H1 (cell line): ENCODE measurements at regions not wholly inside any gene's neighbourhood (a gene's known extent, or its start where the extent isn't known, plus 50 kb on each side); places are given as distances from the start of the nearest gene placed in this dataset.

Source experiments
- CTCF ChIA-PET: fragments of 300-600 bp; sonication (Branson Sonifier 250); formaldehyde crosslinking; loops from one replicate; lab custom pipeline; 2021; ENCODE audit not compliant: partially characterized antibody; lab: Charles Lee
- POLR2A ChIA-PET: fragments of 300-600 bp; sonication (Branson Sonifier 250); formaldehyde crosslinking; loops from one replicate; lab custom pipeline; 2021; ENCODE audit warnings: inconsistent platforms; ENCODE audit not compliant: partially characterized antibody; lab: Charles Lee
- DNase-seq, 2 experiments: peaks; one replicate each; pipeline versions ENCODE4 v3.0.0 to v3.0.0-alpha.2; 2010 to 2022; ENCODE audit warnings: low spot score in 2 of 2, low read depth in 1 of 2, mixed read lengths in 1 of 2
- FAIRE-seq: peaks from 2 replicates; lab custom pipeline; 2011; peaks lifted over from hg19 to GRCh38; lab: Jason Lieb, UNC
- H2AFZ ChIP-seq: 2 replicates; pipeline ENCODE4 v1.8.1; 2012; ENCODE audit warnings: low read length, inconsistent platforms
- H2AK5ac ChIP-seq: 2 replicates; pipeline ENCODE4 v1.6.1; 2013; ENCODE audit warnings: low read depth, low read length
- H2BK120ac ChIP-seq: replicated peaks from 2 replicates; pipeline ENCODE3; 2013; ENCODE audit warnings: low read depth, low read length, inconsistent platforms
- H2BK12ac ChIP-seq: 2 replicates; pipeline ENCODE4 v1.6.1; 2013; ENCODE audit warnings: low read depth, low read length
- H2BK15ac ChIP-seq: 2 replicates; pipeline ENCODE4 v1.6.1; 2013; ENCODE audit warnings: low read length
- H2BK20ac ChIP-seq: 2 replicates; pipeline ENCODE4 v1.6.1; 2013; ENCODE audit warnings: low read length
- H2BK5ac ChIP-seq: 2 replicates; pipeline ENCODE4 v1.6.1; 2013; ENCODE audit warnings: low read depth, low read length
- H3K14ac ChIP-seq: 2 replicates; pipeline ENCODE4 v1.6.1; 2013; ENCODE audit warnings: inconsistent platforms; ENCODE audit not compliant: insufficient read length
- H3K18ac ChIP-seq: 2 replicates; pipeline ENCODE4 v1.6.1; 2013; ENCODE audit warnings: low read length; ENCODE audit errors: extremely low read depth
- H3K23ac ChIP-seq: 2 replicates; pipeline ENCODE4 v1.6.1; 2013; ENCODE audit warnings: inconsistent platforms; ENCODE audit not compliant: insufficient read length
- H3K23me2 ChIP-seq: 2 replicates; pipeline ENCODE4 v1.6.1; 2013; ENCODE audit warnings: low read depth, low read length
- H3K27ac ChIP-seq: 2 replicates; pipeline ENCODE4 v1.6.1; 2011; ENCODE audit warnings: low read depth, low read length, inconsistent platforms
- H3K27me3 ChIP-seq, 4 experiments: replicated peaks in 1 of 4; 1 replicate in 1 of 4; 2 replicates in 3 of 4; pipeline versions ENCODE4 v1.6.1 to v1.8.1; 2011 to 2013; ENCODE audit warnings: low read length in 3 of 4, mild to moderate bottlenecking in 3 of 4, inconsistent platforms in 2 of 4, mixed read lengths in 2 of 4, moderate library complexity in 1 of 4; ENCODE audit not compliant: control insufficient read depth in 3 of 4, insufficient read depth in 3 of 4; ENCODE audit errors: extremely low read depth in 1 of 4
- H3K36me3 ChIP-seq, 4 experiments: 2 replicates each; pipeline versions ENCODE4 v1.6.1 to v1.8.1; 2011 to 2013; ENCODE audit warnings: mild to moderate bottlenecking in 4 of 4, low read length in 3 of 4, moderate library complexity in 2 of 4, control low read depth in 1 of 4, inconsistent platforms in 1 of 4; ENCODE audit not compliant: insufficient read depth in 4 of 4, control insufficient read depth in 2 of 4
- H3K4ac ChIP-seq: replicated peaks from 2 replicates; pipeline ENCODE3; 2013; ENCODE audit warnings: low read length, low read depth, mixed read lengths, inconsistent platforms; ENCODE audit not compliant: insufficient read length
- H3K4me1 ChIP-seq, 4 experiments: replicated peaks in 1 of 4; 1 replicate in 1 of 4; 2 replicates in 3 of 4; pipeline versions ENCODE4 v1.6.1 to v1.8.1; 2011 to 2013; ENCODE audit warnings: low read length in 3 of 4, inconsistent platforms in 2 of 4, mixed read lengths in 1 of 4; ENCODE audit not compliant: insufficient read depth in 4 of 4, control insufficient read depth in 3 of 4
- H3K4me2 ChIP-seq, 2 experiments: 2 replicates each; pipeline versions ENCODE4 v1.6.1 to v1.8.1; 2011 to 2013; ENCODE audit warnings: low read depth in 2 of 2, low read length in 2 of 2, control low read depth in 1 of 2, inconsistent platforms in 1 of 2, mild to moderate bottlenecking in 1 of 2; ENCODE audit not compliant: insufficient read depth in 1 of 2
- H3K4me3 ChIP-seq, 4 experiments: fragments of 200-600, 300-600 bp in 1 of 4; sonication (generic), shearing (Covaris generic), sonication (Bioruptor Twin) in 1 of 4; 2 replicates each; pipeline versions ENCODE4 v1.5.1 to v1.8.1; 2011 to 2016; ENCODE audit warnings: low read length in 4 of 4, low read depth in 3 of 4, control low read depth in 2 of 4, inconsistent platforms in 2 of 4, mild to moderate bottlenecking in 2 of 4, mixed read lengths in 1 of 4, moderate library complexity in 1 of 4; ENCODE audit not compliant: insufficient read depth in 2 of 4; ENCODE audit errors: extremely low read depth in 1 of 4
- H3K56ac ChIP-seq: replicated peaks from 2 replicates; pipeline ENCODE3; 2013; ENCODE audit warnings: low read depth, mild to moderate bottlenecking, mixed read lengths, low read length, inconsistent platforms; ENCODE audit not compliant: insufficient read length
- H3K79me1 ChIP-seq: 2 replicates; pipeline ENCODE4 v1.6.1; 2013; ENCODE audit warnings: low read depth, low read length, control low read depth
- H3K79me2 ChIP-seq, 2 experiments: 2 replicates each; pipeline versions ENCODE4 v1.6.1 to v1.8.1; 2012 to 2013; ENCODE audit warnings: low read length in 2 of 2, mild to moderate bottlenecking in 2 of 2, inconsistent platforms in 1 of 2; ENCODE audit not compliant: insufficient read depth in 2 of 2, control insufficient read depth in 1 of 2
- H3K9ac ChIP-seq, 4 experiments: replicated peaks in 1 of 4; 1 replicate in 1 of 4; 2 replicates in 3 of 4; pipeline versions ENCODE4 v1.6.1 to v1.8.1; 2011 to 2013; ENCODE audit warnings: low read depth in 3 of 4, low read length in 3 of 4, control low read depth in 2 of 4, mild to moderate bottlenecking in 2 of 4, moderate library complexity in 2 of 4, inconsistent platforms in 1 of 4; ENCODE audit errors: extremely low read depth in 1 of 4
- H3K9me3 ChIP-seq, 2 experiments: 2 replicates each; pipeline versions ENCODE4 v1.6.1 to v1.8.1; 2012 to 2013; ENCODE audit warnings: mild to moderate bottlenecking in 2 of 2, moderate library complexity in 2 of 2, control low read depth in 1 of 2, inconsistent platforms in 1 of 2, low read depth in 1 of 2, low read length in 1 of 2, mixed read lengths in 1 of 2; ENCODE audit not compliant: insufficient read depth in 2 of 2
- H4K20me1 ChIP-seq, 2 experiments: replicated peaks in 1 of 2; 2 replicates each; pipeline versions ENCODE3 to v1.8.1; 2011 to 2013; ENCODE audit warnings: inconsistent platforms in 2 of 2, low read length in 2 of 2, mild to moderate bottlenecking in 1 of 2; ENCODE audit not compliant: insufficient read depth in 2 of 2, control insufficient read depth in 1 of 2
- H4K5ac ChIP-seq: 2 replicates; pipeline ENCODE4 v1.6.1; 2013; ENCODE audit warnings: low read length, low read depth, mixed read lengths, inconsistent platforms; ENCODE audit not compliant: insufficient read length
- H4K8ac ChIP-seq: 2 replicates; pipeline ENCODE4 v1.8.0; 2013; ENCODE audit warnings: mild to moderate bottlenecking, moderate library complexity, low read length, inconsistent platforms; ENCODE audit not compliant: insufficient read depth; ENCODE audit errors: extremely low read depth
- H4K91ac ChIP-seq: replicated peaks from 2 replicates; pipeline ENCODE3; 2013; ENCODE audit warnings: low read length, mixed read lengths, inconsistent platforms; ENCODE audit not compliant: insufficient read length
- BACH1 ChIP-seq: IDR thresholded peaks from 2 replicates; pipeline ENCODE4 v1.6.1; 2012; ENCODE audit warnings: low read length, improper control_type of control experiment
- EGR1 ChIP-seq: IDR thresholded peaks from 2 replicates; pipeline ENCODE4 v1.6.1; 2011; ENCODE audit warnings: low read depth, low read length, borderline replicate concordance
- HDAC6 ChIP-seq: IDR thresholded peaks from one replicate; pipeline ENCODE4 v1.7.1; 2012; ENCODE audit warnings: low read depth, mild to moderate bottlenecking, inconsistent platforms, low read length, moderate library complexity
- KDM1A ChIP-seq: fragments of 200-600, 300-600 bp; sonication (generic); IDR thresholded peaks from 2 replicates; pipeline ENCODE4 v1.7.1; 2016; ENCODE audit warnings: mild to moderate bottlenecking, low read length, borderline replicate concordance
- POLR2A ChIP-seq, 2 experiments: IDR thresholded peaks; 1 replicate in 1 of 2; 2 replicates in 1 of 2; pipeline ENCODE4 v1.6.1; 2011; ENCODE audit warnings: low read depth in 2 of 2, low read length in 2 of 2, mild to moderate bottlenecking in 2 of 2; ENCODE audit errors: control extremely low read depth in 1 of 2
- RFX5 ChIP-seq: IDR thresholded peaks from 2 replicates; pipeline ENCODE4 v1.6.1; 2011; ENCODE audit warnings: low read depth, low read length, improper control_type of control experiment, borderline replicate concordance
- SIRT6 ChIP-seq: IDR thresholded peaks from one replicate; pipeline ENCODE4 v1.7.1; 2012; ENCODE audit warnings: low read length, inconsistent platforms
- SP4 ChIP-seq: IDR thresholded peaks from 2 replicates; pipeline ENCODE4 v1.6.1; 2012; ENCODE audit warnings: low read length, inconsistent platforms
- WGBS, 2 experiments: shearing (Covaris generic) in 1 of 2; methylation state at CpG; one replicate each; pipeline versions ENCODE4 v1.1.6 to v1.1.7; 2013 to 2015; ENCODE audit warnings: low lambda C conversion rate in 2 of 2, mixed read lengths in 2 of 2, inconsistent platforms in 1 of 2, low coverage in 1 of 2, missing lambda C conversion rate in 1 of 2; ENCODE audit not compliant: insufficient replicate concordance in 2 of 2, insufficient coverage in 1 of 2, insufficient read length in 1 of 2; ENCODE audit errors: extremely low coverage in 1 of 2, missing lambda C conversion rate in 1 of 2; 5-methylcytosine and 5-hydroxymethylcytosine counted together

DNA sequence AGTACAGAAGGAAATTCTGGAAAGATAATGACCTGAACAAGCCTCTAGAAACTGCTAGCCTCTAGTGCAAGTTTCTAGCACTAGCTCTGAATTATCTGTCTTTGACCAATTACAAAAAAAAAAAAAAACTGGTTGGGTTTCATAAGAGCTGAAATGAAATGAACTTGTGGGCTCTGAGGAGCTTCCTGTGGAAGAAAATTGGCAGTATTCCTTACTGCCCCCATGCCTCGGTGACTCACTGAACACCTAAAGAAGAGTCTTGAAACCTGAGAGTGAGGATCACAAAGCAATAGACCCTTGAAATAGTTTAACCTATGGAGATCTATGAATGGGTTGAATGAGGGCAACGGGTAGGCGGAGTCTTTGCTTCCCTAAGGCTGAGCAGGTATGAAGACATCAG is 263.6 kb upstream of the RASA1 start:
- Histone ChIP-seq H3K4me3 (no peak overlapping the region), H2BK120ac (no peak overlapping the region), H3K18ac (no peak overlapping the region), H3K23ac (no peak overlapping the region), H3K9ac (no peak overlapping the region), H3K56ac (no peak overlapping the region), H4K91ac (no peak overlapping the region), H2AK5ac (no peak overlapping the region), H4K8ac (no peak overlapping the region), H3K27ac (no peak overlapping the region), H3K79me1 (no peaks in the 10 kb centered on the region), H2BK15ac (no peak overlapping the region), H3K79me2 (no peaks in the 10 kb centered on the region), H3K4me1 (no peaks in the 10 kb centered on the region), H3K14ac (no peak overlapping the region), H3K4ac (no peak overlapping the region), H3K36me3 (no peaks in the 10 kb centered on the region), H2BK12ac (no peak overlapping the region), H2AFZ (no peak overlapping the region), H3K23me2 (no peaks in the 10 kb centered on the region), H3K9me3 (no peaks in the 10 kb centered on the region), H3K27me3 (no peaks in the 10 kb centered on the region), H4K20me1 (no peaks in the 10 kb centered on the region), H2BK20ac (no peak overlapping the region), H3K4me2 (no peak overlapping the region), H4K5ac (no peak overlapping the region), H2BK5ac (no peak overlapping the region)
- WGBS, 2 experiments: 96% methylated on average over 3 of the region's 3 CpGs; no CpG with 5 or more reads in 1 of the 2 experiments
- ChIA-PET CTCF (interaction anchor here (2.2 kb wide), 1 partner anchor 22 kb away, joined by 6 read pairs; no protein-coding TSS in a partner anchor), POLR2A (no interaction called here)
- DNase-seq (no peak), FAIRE-seq (no peak)
- TF ChIP-seq SIRT6: no peak
- no peak for TF ChIP-seq SP4
- TF ChIP-seq KDM1A: no peak
- TF ChIP-seq POLR2A (IDR thresholded peaks at IDR 0.05; ENCODE audit: control extremely low read depth in 1 of 2, low read depth in 2 of 2, low read length in 2 of 2): no peak
- no peak for TF ChIP-seq HDAC6
- TF ChIP-seq RFX5: no peak
- no peak for TF ChIP-seq EGR1
- no peak for TF ChIP-seq BACH1
